ENCODE measurements at regions not wholly inside any gene's neighbourhood (a gene's known extent, or its start where the extent isn't known, plus 50 kb on each side); places are given as distances from the start of the nearest gene placed in this dataset.

DNA sequence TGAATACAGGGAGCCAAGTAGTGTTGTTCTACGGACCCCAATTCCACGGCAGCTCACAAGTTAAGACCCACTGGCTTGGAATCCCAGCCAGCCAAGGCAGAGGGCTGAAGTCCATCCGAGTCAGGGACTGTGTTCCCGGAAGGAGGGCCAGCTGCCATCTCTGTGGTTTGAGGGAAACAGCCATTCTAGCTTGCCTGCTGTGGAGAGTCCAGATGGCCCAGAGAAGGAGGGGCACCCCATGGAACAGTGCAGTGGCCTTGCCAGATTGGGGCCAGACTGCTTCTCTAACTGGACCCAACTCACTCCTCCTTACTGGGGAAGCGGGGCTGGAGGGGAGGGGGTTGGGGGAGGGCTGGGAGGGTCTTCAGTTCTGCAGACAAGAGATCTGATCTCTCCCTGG, 156.4 kb downstream of the FAM181B start:
- no peak for DNase-seq
- TF ChIP-seq POLR2A (IDR thresholded peaks at IDR 0.05; ENCODE audit: low read length) (no peak), GATA1 (IDR thresholded peaks at IDR 0.05; ENCODE audit: low read depth, low read length) (no peak)

DNA sequence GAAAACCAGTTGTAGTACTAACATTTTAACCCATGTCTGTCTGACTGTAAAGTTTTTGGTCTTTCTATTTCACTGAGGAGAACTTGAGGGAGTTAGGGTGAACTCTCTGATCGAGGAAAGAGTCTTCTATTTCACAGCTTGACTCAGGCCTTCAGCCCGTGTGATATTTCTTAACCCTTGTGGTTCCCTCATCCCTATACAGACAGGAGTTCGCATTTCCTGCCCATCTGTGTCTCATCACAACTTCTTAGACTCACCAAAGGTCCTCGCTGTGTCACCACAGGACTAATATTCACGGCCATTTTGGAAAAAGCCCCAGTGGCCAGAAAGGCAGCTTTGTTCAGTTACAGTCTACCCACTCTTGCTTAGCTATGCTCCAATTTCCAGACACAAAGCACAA, 172.8 kb downstream of the FAM181B start:
- no peak for TF ChIP-seq POLR2A (IDR thresholded peaks at IDR 0.05; ENCODE audit: low read length)
- no peak for TF ChIP-seq GATA1 (IDR thresholded peaks at IDR 0.05; ENCODE audit: low read depth, low read length)
- no peak for DNase-seq

DNA sequence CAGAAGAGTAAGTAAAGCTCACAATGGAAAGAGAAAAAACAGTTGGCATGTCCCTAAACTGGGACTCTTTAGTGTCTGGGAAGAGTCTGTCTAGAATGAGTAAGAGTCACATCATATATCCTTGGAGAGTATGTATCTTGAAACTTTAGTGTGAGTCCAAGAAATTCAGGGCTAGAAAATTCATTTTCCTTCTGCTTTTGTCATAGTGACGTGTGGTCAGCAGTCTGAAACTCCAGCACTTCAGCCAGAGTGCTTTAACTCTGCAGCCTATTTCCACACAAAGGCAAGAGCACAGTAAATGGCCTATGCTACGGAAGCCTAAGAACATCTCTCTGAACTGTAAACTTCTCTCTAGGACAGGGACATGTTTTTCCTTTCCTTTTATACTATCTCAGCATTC, 174.1 kb downstream of the FAM181B start:
- TF ChIP-seq POLR2A (IDR thresholded peaks at IDR 0.05; ENCODE audit: low read length) (no peak), GATA1 (IDR thresholded peaks at IDR 0.05; ENCODE audit: low read depth, low read length) (no peak)
- no peak for DNase-seq

DNA sequence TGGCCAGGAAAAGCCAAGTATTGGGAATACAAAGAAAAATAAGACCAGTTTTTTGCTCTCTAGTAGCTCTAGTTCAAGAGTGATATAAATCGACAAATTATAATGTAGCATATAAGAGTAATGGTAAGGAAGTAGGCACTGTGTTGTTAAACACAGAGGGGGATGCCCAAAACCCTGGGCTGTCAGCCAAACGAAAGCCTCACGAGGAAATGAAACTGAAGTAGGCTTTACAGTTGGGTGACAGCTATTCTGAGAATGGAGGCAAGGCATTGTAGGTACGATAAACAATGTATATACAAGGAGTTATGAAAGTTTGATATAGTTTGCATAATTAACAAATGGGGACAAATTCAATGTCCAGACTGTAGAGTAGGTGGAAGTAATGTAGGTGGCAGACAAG, 176.4 kb downstream of the FAM181B start:
- no peak for DNase-seq
- TF ChIP-seq GATA1 (IDR thresholded peaks at IDR 0.05; ENCODE audit: low read depth, low read length), result no peak
- no peak for TF ChIP-seq POLR2A (IDR thresholded peaks at IDR 0.05; ENCODE audit: low read length)

DNA sequence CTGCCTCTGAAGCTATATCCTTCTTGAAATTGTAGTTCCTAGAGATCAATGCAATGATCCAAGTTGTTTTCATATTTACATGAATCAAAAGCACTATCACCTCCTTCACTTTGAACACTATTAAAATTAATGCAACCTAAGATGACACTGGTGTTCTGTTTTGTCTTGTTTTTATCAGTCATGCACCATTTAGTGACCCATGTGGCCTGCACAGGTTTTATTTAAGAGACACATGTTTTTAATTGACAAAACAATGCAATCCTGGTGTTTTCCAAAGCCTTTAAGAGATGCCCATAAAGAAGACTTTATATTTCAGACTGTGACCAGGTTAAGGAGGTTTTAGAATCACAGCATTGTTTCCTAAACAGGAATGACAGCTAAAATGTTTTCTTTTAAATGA, 177.5 kb downstream of the FAM181B start:
- DNase-seq, result no peak
- TF ChIP-seq GATA1 (IDR thresholded peaks at IDR 0.05; ENCODE audit: low read depth, low read length) (no peak), POLR2A (IDR thresholded peaks at IDR 0.05; ENCODE audit: low read length) (no peak)

DNA sequence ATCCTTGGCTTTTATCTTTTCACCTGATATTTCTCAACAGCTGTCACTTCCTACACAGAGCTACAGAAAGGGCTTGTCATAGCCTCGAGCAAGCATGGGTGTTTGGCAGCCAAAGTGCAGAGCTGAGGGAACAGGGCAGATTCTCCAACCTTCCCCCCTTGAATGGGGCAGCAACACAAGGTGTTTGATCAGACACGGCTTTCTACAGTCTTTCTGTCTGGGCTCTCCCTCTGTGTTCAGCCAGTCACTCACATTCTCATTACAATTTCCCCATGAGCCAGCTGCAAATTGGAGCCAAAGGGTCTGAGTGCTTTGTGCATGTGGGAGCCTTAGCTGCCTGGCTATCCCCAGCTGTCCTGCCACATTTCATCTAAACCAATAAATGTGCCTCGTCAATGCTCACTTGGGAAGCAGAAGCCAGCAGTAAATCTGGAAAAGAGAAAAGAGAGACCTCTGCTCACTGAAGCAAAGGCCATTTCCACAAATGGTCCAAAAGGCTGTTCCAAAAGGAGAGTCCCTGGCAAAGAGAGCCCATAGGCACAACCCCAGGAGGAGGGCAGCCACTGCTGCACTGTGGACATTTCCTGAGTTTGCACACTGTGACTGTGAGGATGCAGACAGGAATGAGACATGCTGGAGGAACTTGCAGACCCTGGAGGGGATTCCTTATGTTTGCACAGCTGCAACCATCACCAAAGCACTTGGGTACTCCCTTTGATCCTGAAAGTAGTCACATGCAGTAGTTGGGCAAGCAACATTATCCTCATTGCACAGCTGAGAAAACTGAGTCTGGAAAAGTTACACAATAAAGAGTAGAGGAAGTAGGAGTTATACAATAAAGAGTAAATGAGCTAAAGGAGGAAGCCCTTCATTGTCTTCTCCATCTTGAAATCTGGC, 186.8 kb downstream of the FAM181B start:
- DNase-seq, result no peak
- no peak for TF ChIP-seq POLR2A (IDR thresholded peaks at IDR 0.05; ENCODE audit: low read length)
- TF ChIP-seq GATA1 (IDR thresholded peaks at IDR 0.05; ENCODE audit: low read depth, low read length), result no peak

DNA sequence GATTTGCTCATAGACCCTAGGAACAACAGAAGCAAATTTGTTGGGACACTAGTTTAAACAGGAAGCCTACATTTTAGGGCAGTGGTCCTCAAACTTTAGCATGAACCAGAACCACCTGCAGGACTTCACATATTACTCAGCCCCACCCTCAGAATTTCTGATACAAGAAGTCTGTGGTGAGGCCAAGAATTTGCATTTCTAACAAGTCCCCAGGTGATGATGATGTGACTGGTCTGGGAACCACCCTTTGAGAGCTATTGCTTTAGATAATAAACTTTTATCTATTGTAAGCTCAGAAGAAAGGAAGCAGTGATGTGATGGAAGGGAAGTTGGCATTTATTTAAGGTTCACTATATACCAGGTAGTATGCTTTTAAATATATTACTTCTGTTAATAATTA, 194.0 kb downstream of the FAM181B start:
- TF ChIP-seq GATA1 (IDR thresholded peaks at IDR 0.05; ENCODE audit: low read depth, low read length), result no peak
- TF ChIP-seq POLR2A (IDR thresholded peaks at IDR 0.05; ENCODE audit: low read length), result no peak
- no peak for DNase-seq

DNA sequence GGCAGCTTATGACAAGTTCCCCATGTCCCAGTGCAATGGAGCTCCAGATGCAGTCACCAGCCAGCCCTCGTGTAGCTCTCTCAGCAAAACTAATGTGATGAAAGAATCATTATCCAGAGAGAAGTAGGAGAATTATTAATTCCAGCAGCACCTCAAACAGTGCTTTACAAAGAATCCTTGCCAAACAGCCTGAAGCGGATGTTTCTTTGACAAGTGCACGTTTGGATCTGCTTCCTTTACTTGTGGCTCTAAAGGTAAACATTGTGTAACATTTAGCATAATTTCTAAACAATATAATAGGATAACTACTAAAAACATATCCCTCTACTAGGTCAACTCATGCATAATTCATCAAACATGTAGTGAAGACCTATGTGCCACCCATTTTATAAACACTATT, 197.0 kb downstream of the FAM181B start:
- no peak for TF ChIP-seq POLR2A (IDR thresholded peaks at IDR 0.05; ENCODE audit: low read length)
- no peak for TF ChIP-seq GATA1 (IDR thresholded peaks at IDR 0.05; ENCODE audit: low read depth, low read length)
- no peak for DNase-seq

DNA sequence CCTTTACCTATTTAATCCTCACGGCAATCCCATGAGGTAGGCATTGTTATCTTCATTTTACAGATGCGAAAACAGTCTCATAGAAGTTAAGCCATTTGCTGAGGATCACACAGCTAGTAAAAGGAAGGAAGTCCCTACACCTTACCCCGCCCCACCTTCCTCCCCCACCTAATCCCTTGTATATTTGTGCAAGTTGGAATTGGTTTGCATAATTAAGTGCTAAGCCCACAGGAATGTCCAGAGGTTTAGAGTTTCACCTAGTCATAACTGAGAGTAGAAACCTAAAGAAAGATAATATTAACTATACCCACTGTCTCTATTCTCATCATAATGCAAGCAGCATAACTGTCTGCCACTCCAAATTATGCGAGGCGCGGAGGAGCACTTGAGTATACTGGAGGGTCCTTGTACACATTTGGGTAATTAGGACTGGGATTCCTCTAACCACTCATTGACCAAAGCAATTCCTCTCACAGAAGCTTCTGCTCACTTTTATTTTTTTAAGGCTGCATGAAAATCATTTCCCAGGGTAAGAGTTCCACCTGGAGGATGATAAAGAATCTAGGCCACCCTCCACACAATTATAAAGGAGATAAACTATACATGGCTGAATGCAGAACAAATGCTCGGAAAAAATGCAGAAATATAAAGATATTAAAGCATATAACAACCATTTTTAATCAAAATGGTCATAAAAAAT, 199.9 kb downstream of the FAM181B start:
- DNase-seq, result no peak

DNA sequence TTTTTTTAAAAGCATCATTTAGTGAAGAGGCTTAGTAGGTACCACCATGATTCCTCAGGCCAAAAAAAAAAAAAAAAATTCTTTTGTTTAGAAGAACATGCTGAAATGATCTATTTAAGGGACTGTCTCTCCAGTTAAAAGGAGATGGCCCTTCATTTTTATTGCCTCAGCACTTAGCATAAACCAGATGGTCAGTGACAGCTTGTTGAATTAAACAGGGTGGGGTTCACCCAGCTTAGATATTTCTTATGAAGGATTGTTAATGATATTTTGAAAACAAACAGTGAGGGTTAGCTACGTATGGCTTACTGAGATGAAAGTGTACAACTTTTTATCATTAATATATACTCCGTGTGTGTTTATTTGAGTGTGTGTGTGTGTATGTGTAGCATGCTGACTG, 203.7 kb downstream of the FAM181B start:
- no peak for DNase-seq

More for the DNA sequence above, 199.9 kb downstream of the FAM181B start:
- TF ChIP-seq GATA1 (IDR thresholded peaks at IDR 0.05; ENCODE audit: low read depth, low read length) (no peak), POLR2A (IDR thresholded peaks at IDR 0.05; ENCODE audit: low read length) (no peak)

DNA sequence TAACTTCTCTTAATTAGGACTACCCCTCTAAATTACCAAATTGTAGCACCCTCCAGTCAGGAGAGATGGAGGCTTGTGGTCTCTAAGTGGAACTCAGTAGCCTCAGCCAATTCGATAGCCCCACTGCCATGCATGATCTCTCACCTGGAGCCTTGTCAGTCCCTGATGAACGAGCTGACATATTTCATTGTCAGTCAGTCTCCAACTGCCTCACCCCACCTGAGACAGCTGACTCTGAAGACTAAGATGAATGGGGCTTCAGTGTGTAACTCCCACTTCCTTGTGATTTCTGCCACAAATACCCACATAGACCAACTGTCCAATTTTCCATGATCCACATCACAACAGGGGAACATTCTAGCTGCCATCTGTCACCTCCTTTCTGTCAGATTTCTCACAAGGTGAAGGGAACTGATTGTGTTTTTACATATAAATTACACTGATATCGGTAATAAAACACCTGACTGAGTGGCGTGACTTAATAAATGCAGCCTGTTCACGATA, 206.5 kb downstream of the FAM181B start:
- TF ChIP-seq GATA1 (IDR thresholded peaks at IDR 0.05; ENCODE audit: low read depth, low read length), result no peak
- TF ChIP-seq POLR2A (IDR thresholded peaks at IDR 0.05; ENCODE audit: low read length), result no peak
- DNase-seq, result no peak

More for the DNA sequence above, 203.7 kb downstream of the FAM181B start:
- TF ChIP-seq POLR2A (IDR thresholded peaks at IDR 0.05; ENCODE audit: low read length) (no peak), GATA1 (IDR thresholded peaks at IDR 0.05; ENCODE audit: low read depth, low read length) (no peak)

DNA sequence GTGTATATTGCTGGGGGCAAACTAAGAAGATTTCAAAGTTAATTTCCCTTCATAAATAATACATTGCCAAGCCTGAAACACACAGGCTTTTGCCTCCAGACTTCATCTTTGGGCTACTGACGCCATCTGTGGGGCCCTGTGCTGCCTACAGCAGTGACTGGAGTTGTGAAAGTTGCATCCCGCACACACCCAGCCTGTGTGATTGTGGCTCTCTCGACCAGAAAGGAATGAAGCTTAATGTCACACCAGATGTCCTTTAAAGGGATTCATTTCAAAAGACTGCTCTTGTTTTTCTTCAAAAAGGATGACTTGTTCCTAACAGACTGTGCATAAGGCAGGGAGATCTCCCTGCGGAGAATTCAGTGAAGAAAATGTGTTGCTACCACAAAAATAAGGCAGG, 210.5 kb downstream of the FAM181B start:
- TF ChIP-seq GATA1 (IDR thresholded peaks at IDR 0.05; ENCODE audit: low read depth, low read length), result no peak
- no peak for TF ChIP-seq POLR2A (IDR thresholded peaks at IDR 0.05; ENCODE audit: low read length)

DNA sequence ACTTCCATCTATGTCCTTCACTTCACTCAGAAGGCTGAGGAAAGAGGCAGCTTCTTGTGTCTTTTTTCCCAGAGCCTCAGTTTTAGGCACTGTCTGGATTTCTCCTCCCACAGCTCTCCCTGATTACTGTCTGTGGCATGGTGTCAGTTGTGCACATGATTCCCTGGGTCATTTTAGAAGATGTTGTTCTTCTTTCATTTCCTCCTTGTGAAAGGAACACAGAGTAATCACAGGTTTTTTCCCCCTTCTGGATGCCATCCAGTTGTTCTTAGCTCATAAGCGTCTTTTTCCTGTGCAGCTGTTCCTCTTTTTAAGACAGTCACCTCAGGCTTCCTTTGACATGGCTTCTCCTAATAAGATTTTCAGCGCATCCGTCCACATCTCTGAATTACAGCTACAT, 212.2 kb downstream of the FAM181B start:
- no peak for TF ChIP-seq GATA1 (IDR thresholded peaks at IDR 0.05; ENCODE audit: low read depth, low read length)
- TF ChIP-seq POLR2A (IDR thresholded peaks at IDR 0.05; ENCODE audit: low read length), result no peak
- no peak for DNase-seq

More for the DNA sequence above, 210.5 kb downstream of the FAM181B start:
- DNase-seq, result no peak

DNA sequence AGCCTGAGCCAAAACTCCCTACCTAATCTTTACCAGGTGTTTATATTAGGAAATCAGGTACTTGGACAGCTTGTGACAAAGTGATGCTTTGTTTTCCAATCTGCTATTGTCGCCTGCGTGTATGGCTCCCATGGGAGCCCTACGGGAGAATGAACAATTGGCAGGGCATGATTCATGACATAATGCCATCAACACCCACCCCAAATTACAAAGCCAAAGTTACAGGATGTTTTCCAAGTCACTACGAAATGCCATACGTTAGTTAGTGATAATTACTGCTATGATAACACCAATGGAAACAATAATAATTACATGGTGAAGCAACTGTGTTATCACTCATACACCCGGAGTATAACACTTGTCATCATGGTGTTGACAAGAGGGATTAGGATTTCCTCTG, 226.4 kb downstream of the FAM181B start:
- TF ChIP-seq GATA1 (IDR thresholded peaks at IDR 0.05; ENCODE audit: low read depth, low read length) (no peak), POLR2A (IDR thresholded peaks at IDR 0.05; ENCODE audit: low read length) (no peak)
- no peak for DNase-seq
